ENCODE measurements at regions not wholly inside any gene's neighbourhood (a gene's known extent, or its start where the extent isn't known, plus 50 kb on each side); places are given as distances from the start of the nearest gene placed in this dataset.

DNA sequence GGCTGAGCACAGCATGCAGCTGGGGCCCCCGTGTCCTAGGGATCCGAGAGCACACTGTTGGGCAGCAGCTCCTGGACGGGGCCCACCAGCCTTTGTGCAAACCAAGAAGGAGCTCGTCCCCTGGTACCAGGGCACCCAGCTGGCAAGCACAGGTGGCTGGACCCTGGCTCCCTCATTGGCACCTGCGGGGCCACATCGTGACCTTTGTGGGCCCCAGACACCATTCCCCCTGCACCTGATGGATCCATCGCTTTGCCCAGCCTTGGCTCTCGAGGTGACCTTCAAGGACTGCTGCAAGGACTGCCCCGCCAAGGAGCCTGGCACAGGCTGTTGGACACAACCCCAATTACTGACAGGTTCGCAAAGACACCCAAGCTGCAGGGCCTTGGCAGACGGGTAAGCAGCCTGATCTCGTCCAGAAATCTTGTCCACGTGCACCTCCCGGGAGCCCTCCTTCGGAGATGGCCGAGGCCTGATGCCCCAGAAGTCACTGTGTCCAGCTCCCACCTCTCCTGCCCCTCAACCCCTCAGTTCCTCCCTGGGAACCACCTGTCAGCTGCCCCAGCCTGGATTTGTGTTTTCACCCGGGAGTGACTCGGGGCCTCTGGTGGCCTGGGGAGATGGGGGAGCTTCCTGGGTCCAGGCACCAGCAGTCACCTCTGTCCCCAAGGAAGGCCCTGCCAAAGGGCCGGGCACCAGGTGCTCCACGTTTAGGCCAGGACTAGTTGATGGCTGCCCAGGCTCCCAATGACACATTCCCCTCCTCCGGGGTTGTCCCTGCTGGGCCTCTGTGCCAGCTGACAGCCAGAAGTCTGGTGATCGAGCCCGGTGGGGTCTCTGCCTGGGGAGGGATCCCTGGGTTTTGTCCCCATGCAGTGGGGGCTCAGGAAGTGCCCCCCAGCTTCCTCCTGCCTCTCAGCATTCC is 137.1 kb upstream of the PPP1R26 start:
- TF ChIP-seq POLR2AphosphoS5 (IDR thresholded peaks at IDR 0.05), result no peak
- TF ChIP-seq EP300 (IDR thresholded peaks at IDR 0.05), result no peak
- TF ChIP-seq POLR2A (IDR thresholded peaks at IDR 0.05; ENCODE audit: low read depth), result no peak
- TF ChIP-seq, protein P1, sequence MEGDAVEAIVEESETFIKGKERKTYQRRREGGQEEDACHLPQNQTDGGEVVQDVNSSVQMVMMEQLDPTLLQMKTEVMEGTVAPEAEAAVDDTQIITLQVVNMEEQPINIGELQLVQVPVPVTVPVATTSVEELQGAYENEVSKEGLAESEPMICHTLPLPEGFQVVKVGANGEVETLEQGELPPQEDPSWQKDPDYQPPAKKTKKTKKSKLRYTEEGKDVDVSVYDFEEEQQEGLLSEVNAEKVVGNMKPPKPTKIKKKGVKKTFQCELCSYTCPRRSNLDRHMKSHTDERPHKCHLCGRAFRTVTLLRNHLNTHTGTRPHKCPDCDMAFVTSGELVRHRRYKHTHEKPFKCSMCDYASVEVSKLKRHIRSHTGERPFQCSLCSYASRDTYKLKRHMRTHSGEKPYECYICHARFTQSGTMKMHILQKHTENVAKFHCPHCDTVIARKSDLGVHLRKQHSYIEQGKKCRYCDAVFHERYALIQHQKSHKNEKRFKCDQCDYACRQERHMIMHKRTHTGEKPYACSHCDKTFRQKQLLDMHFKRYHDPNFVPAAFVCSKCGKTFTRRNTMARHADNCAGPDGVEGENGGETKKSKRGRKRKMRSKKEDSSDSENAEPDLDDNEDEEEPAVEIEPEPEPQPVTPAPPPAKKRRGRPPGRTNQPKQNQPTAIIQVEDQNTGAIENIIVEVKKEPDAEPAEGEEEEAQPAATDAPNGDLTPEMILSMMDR (IDR thresholded peaks at IDR 0.05), result no peak
- H3K36me3 ChIP-seq, result no peaks in the 10 kb centered on the region
- no peak for DNase-seq (ENCODE audit: extremely low spot score)
- H3K27me3 ChIP-seq, result peaks cover 0 to 95% (median 2%) of the 10 kb centered on the region in 4 donors
- peaks cover 3 to 41% (median 32%) of the 10 kb centered on the region in 4 donors for H3K4me1 ChIP-seq
- no peaks in the 10 kb centered on the region for H3K9me3 ChIP-seq
- WGBS, result 65% methylated on average over 8 of the region's 23 CpGs
- H3K4me3 ChIP-seq, result no peak overlapping the region
- H3K27ac ChIP-seq (replicated peaks in 1 of 4), result no peak overlapping the region
- intact Hi-C loops (cut with DNase I), result no loop called here

DNA sequence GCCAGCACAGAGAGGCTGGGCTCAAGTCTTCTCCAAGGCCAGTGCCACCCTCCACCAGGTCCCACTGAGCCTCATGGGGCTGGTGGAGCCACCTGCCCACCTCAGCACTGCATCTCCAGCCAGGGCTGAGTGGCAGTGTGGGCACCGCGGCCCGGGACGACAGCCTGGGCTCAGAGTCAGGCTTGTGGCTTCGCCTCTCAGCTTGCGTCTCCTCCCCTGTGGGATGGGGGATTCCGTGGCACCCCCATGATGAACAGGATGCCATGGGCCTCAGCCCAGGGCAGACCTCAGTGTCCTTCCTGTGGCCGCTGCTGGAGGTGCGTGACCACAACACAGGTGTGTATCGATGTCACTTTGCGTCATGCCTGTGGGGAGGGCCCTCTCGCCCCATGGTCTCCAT is 136.4 kb upstream of the PPP1R26 start:
- no peaks in the 10 kb centered on the region for H3K9me3 ChIP-seq
- H3K4me1 ChIP-seq, result peaks cover 3 to 41% (median 32%) of the 10 kb centered on the region in 4 donors
- no peak overlapping the region for H3K4me3 ChIP-seq
- no peaks in the 10 kb centered on the region for H3K36me3 ChIP-seq
- DNase-seq (ENCODE audit: extremely low spot score), result no peak
- intact Hi-C loops (cut with DNase I), result no loop called here
- H3K27ac ChIP-seq (replicated peaks in 1 of 4), result no peak overlapping the region
- peaks cover 0 to 97% (median 2%) of the 10 kb centered on the region in 4 donors for H3K27me3 ChIP-seq
- no CpG with 5 or more reads among the region's 12 CpGs for whole genome bisulfite sequencing
- TF ChIP-seq, protein P1 (IDR thresholded peaks at IDR 0.05), result no peak
- no peak for TF ChIP-seq EP300 (IDR thresholded peaks at IDR 0.05)
- TF ChIP-seq POLR2AphosphoS5 (IDR thresholded peaks at IDR 0.05), result no peak
- TF ChIP-seq POLR2A (IDR thresholded peaks at IDR 0.05; ENCODE audit: low read depth), result no peak

DNA sequence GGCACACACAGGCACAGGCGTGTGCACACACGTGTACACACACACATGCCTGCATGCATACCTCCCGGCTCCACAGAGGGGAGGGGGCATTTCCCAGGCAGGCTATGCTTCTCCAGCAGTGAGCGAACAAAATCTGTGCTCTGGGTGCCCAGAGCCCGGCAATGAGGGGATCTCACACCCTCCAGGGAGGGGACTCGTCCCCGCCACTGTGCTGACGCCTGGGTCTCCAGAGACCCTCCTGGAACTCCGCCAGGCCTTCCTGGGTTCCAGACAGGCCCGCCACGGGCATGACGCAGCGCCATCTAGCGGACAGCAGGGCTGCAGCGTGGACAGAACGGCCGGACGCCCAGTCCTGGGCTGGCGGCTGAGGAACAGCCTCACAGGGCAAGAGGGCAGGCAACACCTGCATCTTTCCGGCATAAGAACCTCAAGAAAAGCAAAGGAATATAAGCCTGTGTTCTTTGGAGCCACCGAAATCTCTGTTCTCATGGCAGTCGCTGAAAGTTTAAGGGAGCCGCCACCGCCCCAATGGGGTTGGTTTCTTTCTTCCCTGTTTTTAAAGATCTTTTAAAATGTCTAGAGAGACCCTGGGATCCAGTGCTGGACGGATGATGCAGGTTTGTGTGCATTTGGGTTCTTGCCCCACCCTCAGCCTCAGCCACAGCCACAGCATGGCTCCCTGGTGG is 135.6 kb upstream of the PPP1R26 start:
- intact Hi-C loops (cut with DNase I), result loop anchor here (2.0 kb wide), 1 partner anchor 257 kb away; the partner anchor contains the start of gene OLFM1
- Histone ChIP-seq H3K9me3 (no peaks in the 10 kb centered on the region), H3K27ac (replicated peaks in 1 of 4) (no peak overlapping the region), H3K4me1 (peaks cover 3 to 41% (median 32%) of the 10 kb centered on the region in 4 donors), H3K4me3 (no peak overlapping the region), H3K36me3 (no peaks in the 10 kb centered on the region), H3K27me3 (peaks cover 0 to 97% (median 2%) of the 10 kb centered on the region in 4 donors)
- no peak for DNase-seq (ENCODE audit: extremely low spot score)
- WGBS, result 37% methylated on average over 6 of the region's 25 CpGs
- TF ChIP-seq EP300 (IDR thresholded peaks at IDR 0.05), result no peak
- TF ChIP-seq POLR2A (IDR thresholded peaks at IDR 0.05; ENCODE audit: low read depth), result no peak
- TF ChIP-seq, protein P1 (IDR thresholded peaks at IDR 0.05), result peak; percentile 68 to 88 (median 84)
- TF ChIP-seq POLR2AphosphoS5 (IDR thresholded peaks at IDR 0.05), result no peak

DNA sequence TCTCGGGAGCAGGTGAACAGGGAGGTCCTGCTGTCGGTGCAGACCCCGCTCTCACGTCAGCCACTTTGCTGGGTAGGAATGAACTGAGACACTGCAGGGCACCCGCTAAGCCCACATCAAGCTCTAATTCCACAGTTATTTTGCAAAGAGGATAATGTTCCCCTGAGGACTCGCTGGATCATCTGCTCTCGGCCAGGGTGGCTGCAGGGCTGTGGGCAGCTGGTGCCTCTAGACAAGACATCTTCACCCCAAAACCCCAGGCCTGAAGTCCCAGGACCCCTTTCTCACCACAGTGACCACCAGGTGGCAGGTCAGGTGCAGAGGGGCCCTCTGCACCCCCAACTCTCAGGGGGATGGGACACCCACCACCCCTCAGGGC is 135.1 kb upstream of the PPP1R26 start:
- no peak overlapping the region for H3K27ac ChIP-seq (replicated peaks in 1 of 4)
- DNase-seq (ENCODE audit: extremely low spot score), result no peak
- no peaks in the 10 kb centered on the region for H3K9me3 ChIP-seq
- H3K36me3 ChIP-seq, result no peaks in the 10 kb centered on the region
- intact Hi-C loops (cut with DNase I), result loop anchor here (2.0 kb wide), 1 partner anchor 258 kb away; the partner anchor contains the start of gene OLFM1
- 93% methylated on average over 3 of the region's 7 CpGs for WGBS
- no peak overlapping the region for H3K4me3 ChIP-seq
- H3K4me1 ChIP-seq, result peaks cover 3 to 41% (median 31%) of the 10 kb centered on the region in 4 donors
- TF ChIP-seq EP300 (IDR thresholded peaks at IDR 0.05) (no peak), POLR2A (IDR thresholded peaks at IDR 0.05; ENCODE audit: low read depth) (no peak), POLR2AphosphoS5 (IDR thresholded peaks at IDR 0.05) (no peak)
- TF ChIP-seq, protein P1 (IDR thresholded peaks at IDR 0.05), result no peak
- H3K27me3 ChIP-seq, result peaks cover 0 to 97% (median 2%) of the 10 kb centered on the region in 4 donors
